Endothelial cell of umbilical vein (primary cell): ENCODE measurements at regions not wholly inside any gene's neighbourhood (a gene's known extent, or its start where the extent isn't known, plus 50 kb on each side); places are given as distances from the start of the nearest gene placed in this dataset.
A peak's percentile ranks its signal among the peaks of the same experiment; 100 is the strongest.

Experiments
- BruUV-seq: library from RNA; stranded (reverse); fragments of 400-500 nt; replicated peaks from 2 replicates; lab custom pipeline; 2021; lab: Mats Ljungman, UMichigan
- CTCF ChIA-PET: fragments of 300-600, 350-600 bp; sonication (Branson Sonifier 250); formaldehyde crosslinking; loops from one replicate; lab custom pipeline; 2021; ENCODE audit warnings: antibody characterized with exemption, inconsistent platforms; lab: Charles Lee
- POLR2A ChIA-PET: fragments of 300-600, 350-600 bp; sonication (Branson Sonifier 250); formaldehyde crosslinking; loops from one replicate; lab custom pipeline; 2021; ENCODE audit warnings: antibody characterized with exemption, inconsistent platforms; lab: Charles Lee
- DNase-seq: peaks from one replicate; pipeline ENCODE4 v3.0.0-alpha.2; 2011; ENCODE audit warnings: low read depth, low spot score
- FAIRE-seq: peaks from 2 replicates; lab custom pipeline; 2011; peaks lifted over from hg19 to GRCh38; lab: Jason Lieb, UNC
- H2AFZ ChIP-seq: 2 replicates; pipeline ENCODE4 v1.6.0; 2012; ENCODE audit warnings: low read depth, low read length, control low read depth, inconsistent platforms
- H3K27ac ChIP-seq: 2 replicates; pipeline ENCODE4 v1.5.1; 2011; ENCODE audit warnings: low read depth, mild to moderate bottlenecking, control low read depth, low read length, moderate library complexity; ENCODE audit not compliant: insufficient read depth
- H3K27me3 ChIP-seq, 2 experiments: 2 replicates each; pipeline versions ENCODE4 v1.6.0 to v1.6.1; 2011; ENCODE audit warnings: low read length in 2 of 2, mixed read lengths in 1 of 2; ENCODE audit not compliant: control insufficient read depth in 2 of 2, insufficient read depth in 2 of 2
- H3K36me3 ChIP-seq, 2 experiments: 2 replicates in 1 of 2; 3 replicates in 1 of 2; pipeline ENCODE4 v1.5.1; 2011; ENCODE audit warnings: low read length in 2 of 2, mild to moderate bottlenecking in 1 of 2, moderate library complexity in 1 of 2; ENCODE audit not compliant: control insufficient read depth in 2 of 2, insufficient read depth in 2 of 2; ENCODE audit errors: extremely low read depth in 1 of 2
- H3K4me1 ChIP-seq: 3 replicates; pipeline ENCODE4 v1.5.1; 2011; ENCODE audit warnings: mild to moderate bottlenecking, low read length; ENCODE audit not compliant: control insufficient read depth, insufficient read depth; ENCODE audit errors: extremely low read depth
- H3K4me2 ChIP-seq: 2 replicates; pipeline ENCODE4 v1.6.1; 2011; ENCODE audit warnings: low read length, control low read depth, mixed read lengths; ENCODE audit not compliant: insufficient read depth
- H3K4me3 ChIP-seq, 3 experiments: fragments of 200-600 bp in 1 of 3; sonication (generic), shearing (Covaris generic) in 1 of 3; replicated peaks in 1 of 3; 2 replicates each; pipeline ENCODE4 v1.5.1; 2011 to 2016; ENCODE audit warnings: control low read depth in 3 of 3, low read length in 3 of 3, mild to moderate bottlenecking in 2 of 3, inconsistent platforms in 1 of 3, low read depth in 1 of 3, moderate library complexity in 1 of 3; ENCODE audit not compliant: insufficient read depth in 1 of 3
- H3K79me2 ChIP-seq: 2 replicates; pipeline ENCODE4 v1.6.0; 2012; ENCODE audit warnings: low read length, inconsistent platforms; ENCODE audit not compliant: control insufficient read depth, insufficient read depth
- H3K9ac ChIP-seq: replicated peaks from 2 replicates; pipeline ENCODE3; 2011; ENCODE audit warnings: low read length, control low read depth; ENCODE audit not compliant: insufficient read depth; ENCODE audit errors: extremely low read depth
- H3K9me1 ChIP-seq: replicated peaks from 3 replicates; pipeline ENCODE4 v1.6.0; 2011; ENCODE audit warnings: mild to moderate bottlenecking, low read length; ENCODE audit not compliant: control insufficient read depth, insufficient read depth; ENCODE audit errors: extremely low read depth
- H3K9me3 ChIP-seq: replicated peaks from 2 replicates; pipeline ENCODE4 v1.5.1; 2012; ENCODE audit warnings: low read length, inconsistent platforms; ENCODE audit not compliant: control insufficient read depth, insufficient read depth
- H4K20me1 ChIP-seq: replicated peaks from 2 replicates; pipeline ENCODE3; 2011; ENCODE audit warnings: mild to moderate bottlenecking, low read length; ENCODE audit not compliant: control insufficient read depth, insufficient read depth; ENCODE audit errors: extremely low read depth
- EZH2 ChIP-seq: IDR thresholded peaks from 2 replicates; pipeline ENCODE4 v1.6.1; 2012; ENCODE audit warnings: borderline replicate concordance, low read depth, mild to moderate bottlenecking, moderate library complexity, low read length, inconsistent platforms; ENCODE audit not compliant: severe bottlenecking
- FOS ChIP-seq: IDR thresholded peaks from 2 replicates; pipeline ENCODE4 v1.6.1; 2011; ENCODE audit warnings: mild to moderate bottlenecking, low read length, moderate library complexity, borderline replicate concordance; ENCODE audit not compliant: insufficient read depth
- GATA2 ChIP-seq: IDR thresholded peaks from 2 replicates; pipeline ENCODE4 v1.7.0; 2011; ENCODE audit warnings: low read depth, mild to moderate bottlenecking, moderate library complexity, mixed read lengths, low read length; ENCODE audit not compliant: insufficient read length, insufficient read depth
- JUN ChIP-seq: IDR thresholded peaks from 2 replicates; pipeline ENCODE4 v1.6.1; 2011; ENCODE audit warnings: borderline replicate concordance, low read depth; ENCODE audit not compliant: insufficient read length, insufficient read depth
- MYC ChIP-seq: IDR thresholded peaks from one replicate; pipeline ENCODE4 v1.6.1; 2011; ENCODE audit warnings: mild to moderate bottlenecking, low read depth, low read length
- POLR2A ChIP-seq: IDR thresholded peaks from 2 replicates; pipeline ENCODE4 v1.6.1; 2012; ENCODE audit warnings: low read depth, mild to moderate bottlenecking, control low read depth, low read length
- POLR2AphosphoS5 ChIP-seq: IDR thresholded peaks from 2 replicates; pipeline ENCODE4 v1.6.1; 2012; ENCODE audit warnings: low read depth, mild to moderate bottlenecking, control low read depth, low read length, moderate library complexity; ENCODE audit not compliant: insufficient read depth
- dilution Hi-C: fragments of 300-500 bp; cut with MboI; formaldehyde crosslinking; loops from one replicate; pipeline ENCODE4 v1.15.0; 2019; ENCODE audit warnings: low sequenced_read_pairs; ENCODE audit not compliant: extremely low pct_ligation_motif_present
- intact Hi-C: fragments of 100-400 bp; cut with micrococcal nuclease; formaldehyde crosslinking; loops from one replicate; pipeline ENCODE4 v1.10.0; 2022
- TF ChIP-seq, protein P1 (sequence below), 2 donors: IDR thresholded peaks; 1 replicate in 1 of 2; 2 replicates in 1 of 2; pipeline ENCODE4 v1.5.1; 2011; ENCODE audit warnings: low read length in 2 of 2, mild to moderate bottlenecking in 2 of 2, moderate library complexity in 2 of 2, control low read depth in 1 of 2, inconsistent platforms in 1 of 2, low read depth in 1 of 2; ENCODE audit not compliant: insufficient read depth in 1 of 2; ENCODE audit errors: extremely low read depth in 1 of 2
- TF ChIP-seq, protein P2 (sequence below): IDR thresholded peaks from 2 replicates; pipeline ENCODE4 v1.6.1; 2011; ENCODE audit not compliant: insufficient read depth, insufficient read length

DNA sequence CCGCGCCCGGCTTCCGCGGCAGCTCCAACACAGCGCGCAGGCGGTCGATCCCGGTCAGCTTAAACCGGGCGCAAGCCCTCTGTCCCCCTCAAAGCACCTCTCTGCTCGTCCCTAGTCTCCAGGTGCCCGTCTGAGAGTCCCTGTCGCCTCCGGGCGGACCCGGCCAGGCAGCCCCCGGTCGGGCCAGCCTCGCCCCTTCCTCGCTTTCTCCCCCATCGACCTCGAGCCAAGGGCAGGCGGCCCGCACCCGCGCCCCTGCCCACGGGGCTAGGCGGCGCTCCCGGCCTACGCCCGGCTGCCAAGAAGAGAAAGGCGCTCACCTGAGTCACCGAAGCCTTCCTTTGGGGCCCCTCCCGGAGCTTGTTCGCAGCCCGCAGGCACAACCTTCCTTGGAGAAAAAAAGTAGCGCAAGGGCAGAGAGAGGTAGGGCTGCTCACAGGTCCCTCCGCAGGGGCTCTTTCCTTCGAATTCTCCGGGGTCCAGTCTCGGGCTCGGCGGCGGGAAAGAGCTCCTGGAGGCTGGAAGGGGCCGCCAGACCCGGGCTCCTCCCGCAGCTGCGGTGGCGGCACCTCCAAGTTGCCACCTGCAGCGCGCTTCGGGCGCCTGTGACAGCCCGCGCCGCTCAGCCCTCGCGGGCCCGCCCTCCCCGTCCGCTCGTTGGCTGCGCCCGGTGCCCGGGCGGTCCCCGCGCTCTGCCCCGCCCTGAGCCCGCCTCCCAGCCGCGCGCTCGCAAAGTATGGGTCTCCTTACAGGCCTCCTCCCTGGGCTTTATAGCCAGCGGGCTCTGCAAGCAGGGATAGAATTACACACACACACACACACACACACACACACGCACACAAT lies 86.5 kb upstream of the EPB41L3 start:
- no peaks in the 10 kb centered on the region for H4K20me1 ChIP-seq
- H3K79me2 ChIP-seq: no peaks in the 10 kb centered on the region
- H3K36me3 ChIP-seq: no peaks in the 10 kb centered on the region
- intact Hi-C loops (loop anchor here (5.0 kb wide), 1 partner anchor 393 kb away; no protein-coding TSS in a partner anchor), dilution Hi-C loops (no loop called here)
- H3K9ac ChIP-seq: no peak overlapping the region
- H3K4me2 ChIP-seq: peak overlapping the region; percentile 84
- peaks cover 27 to 35% of the 10 kb centered on the region in 2 experiments for H3K27me3 ChIP-seq
- H3K4me3 ChIP-seq: peak overlapping the region; percentile 55 to 63 (median 61)
- no TSS peak for BruUV-seq
- H3K4me1 ChIP-seq: peaks cover 19% of the 10 kb centered on the region
- DNase-seq (peak; percentile 65), FAIRE-seq (peak; percentile 80)
- H3K9me3 ChIP-seq: no peaks in the 10 kb centered on the region
- H2AFZ ChIP-seq: peak overlapping the region; percentile 96
- POLR2A ChIA-PET: interaction anchor here (0.6 to 0.7 kb wide), 2 partner anchors 31 to 1290 kb away, joined by 3 read pairs; no protein-coding TSS in a partner anchor
- CTCF ChIA-PET: interaction anchor here (0.6 to 1.8 kb wide), 2 partner anchors 83 to 160 kb away, joined by 3 to 4 read pairs; no protein-coding TSS in a partner anchor
- TF ChIP-seq MYC: no peak
- H3K27ac ChIP-seq: no peak overlapping the region
- no peaks in the 10 kb centered on the region for H3K9me1 ChIP-seq

DNA sequence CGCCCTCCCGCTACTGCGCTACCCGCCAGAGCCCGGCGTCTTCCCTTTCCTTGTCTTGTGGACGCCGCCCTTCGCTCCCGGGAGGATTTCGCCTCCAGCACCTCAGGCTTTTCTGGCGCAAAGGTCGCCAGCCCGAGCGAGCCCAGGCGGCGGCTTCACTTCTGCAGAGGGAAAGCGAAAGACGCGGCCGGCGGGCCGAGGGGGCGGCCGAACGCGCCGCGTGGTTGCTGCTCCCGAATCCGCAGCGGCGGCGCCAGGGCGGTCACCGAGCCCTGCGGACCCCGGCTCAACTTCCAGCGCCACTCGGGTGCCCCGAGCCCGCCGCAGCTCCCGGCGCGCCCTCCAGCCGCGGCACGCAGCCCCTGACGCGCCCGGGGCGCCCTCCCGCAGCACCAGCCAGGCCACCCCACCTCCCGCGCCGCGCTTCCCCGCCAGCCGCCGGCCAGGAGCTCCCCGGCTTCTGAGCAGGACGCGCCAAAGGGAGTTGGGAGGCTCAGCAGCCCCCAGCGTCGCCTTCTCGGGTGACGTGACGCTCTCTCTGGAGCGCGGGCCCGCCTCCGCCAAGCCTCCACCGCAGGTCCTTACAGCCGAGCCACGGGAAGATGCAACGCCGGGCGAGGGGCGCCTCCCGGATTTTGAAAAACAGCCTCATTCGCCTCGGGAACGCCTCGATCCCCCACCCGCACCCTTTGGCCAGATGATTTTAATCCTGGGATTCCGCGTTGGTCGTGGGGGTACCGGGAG lies 84.9 kb upstream of the EPB41L3 start:
- Histone ChIP-seq H3K4me1 (peaks cover 19% of the 10 kb centered on the region), H3K79me2 (no peaks in the 10 kb centered on the region), H3K36me3 (no peaks in the 10 kb centered on the region), H4K20me1 (no peaks in the 10 kb centered on the region), H3K9me3 (no peaks in the 10 kb centered on the region), H3K27me3 (peaks cover 27 to 39% of the 10 kb centered on the region in 2 experiments), H3K4me3 (peak overlapping the region; percentile 55 to 63 (median 61)), H3K27ac (no peak overlapping the region), H3K9me1 (no peaks in the 10 kb centered on the region), H3K4me2 (peak overlapping the region; percentile 84), H2AFZ (peak overlapping the region; percentile 96), H3K9ac (peak overlapping the region; percentile 44)
- dilution Hi-C loops (no loop called here), intact Hi-C loops (loop anchor here (1.0 kb wide), 1 partner anchor 332 kb away; no protein-coding TSS in a partner anchor)
- POLR2A ChIA-PET: no interaction called here
- DNase-seq: peak; percentile 25
- CTCF ChIA-PET: interaction anchor here (1.8 kb wide), 1 partner anchor 82 kb away, joined by 4 read pairs; no protein-coding TSS in a partner anchor
- TF ChIP-seq MYC (no peak), POLR2AphosphoS5 (no peak), JUN (no peak), FOS (no peak), EZH2 (no peak), GATA2 (no peak), POLR2A (no peak)
- TF ChIP-seq, protein P1, sequence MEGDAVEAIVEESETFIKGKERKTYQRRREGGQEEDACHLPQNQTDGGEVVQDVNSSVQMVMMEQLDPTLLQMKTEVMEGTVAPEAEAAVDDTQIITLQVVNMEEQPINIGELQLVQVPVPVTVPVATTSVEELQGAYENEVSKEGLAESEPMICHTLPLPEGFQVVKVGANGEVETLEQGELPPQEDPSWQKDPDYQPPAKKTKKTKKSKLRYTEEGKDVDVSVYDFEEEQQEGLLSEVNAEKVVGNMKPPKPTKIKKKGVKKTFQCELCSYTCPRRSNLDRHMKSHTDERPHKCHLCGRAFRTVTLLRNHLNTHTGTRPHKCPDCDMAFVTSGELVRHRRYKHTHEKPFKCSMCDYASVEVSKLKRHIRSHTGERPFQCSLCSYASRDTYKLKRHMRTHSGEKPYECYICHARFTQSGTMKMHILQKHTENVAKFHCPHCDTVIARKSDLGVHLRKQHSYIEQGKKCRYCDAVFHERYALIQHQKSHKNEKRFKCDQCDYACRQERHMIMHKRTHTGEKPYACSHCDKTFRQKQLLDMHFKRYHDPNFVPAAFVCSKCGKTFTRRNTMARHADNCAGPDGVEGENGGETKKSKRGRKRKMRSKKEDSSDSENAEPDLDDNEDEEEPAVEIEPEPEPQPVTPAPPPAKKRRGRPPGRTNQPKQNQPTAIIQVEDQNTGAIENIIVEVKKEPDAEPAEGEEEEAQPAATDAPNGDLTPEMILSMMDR (IDR thresholded peaks at IDR 0.05; ENCODE audit: extremely low read depth in 1 of 2, insufficient read depth in 1 of 2, low read depth in 1 of 2, low read length in 2 of 2): no peak
- TF ChIP-seq, protein P2, sequence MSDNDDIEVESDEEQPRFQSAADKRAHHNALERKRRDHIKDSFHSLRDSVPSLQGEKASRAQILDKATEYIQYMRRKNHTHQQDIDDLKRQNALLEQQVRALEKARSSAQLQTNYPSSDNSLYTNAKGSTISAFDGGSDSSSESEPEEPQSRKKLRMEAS: no peak
- no TSS peak for BruUV-seq
- FAIRE-seq: no peak
